HEK293T (cell line): ENCODE measurements at regions not wholly inside any gene's neighbourhood (a gene's known extent, or its start where the extent isn't known, plus 50 kb on each side); places are given as distances from the start of the nearest gene placed in this dataset.

Experiments
- CTCF ChIA-PET: fragments of 350-600 bp; formaldehyde crosslinking; extraction: SDS; loops from one replicate; lab custom pipeline; 2021; ENCODE audit warnings: antibody characterized with exemption, inconsistent platforms; lab: Yijun Ruan, JAX
- POLR2A ChIA-PET: fragments of 350-600 bp; formaldehyde crosslinking; extraction: SDS; loops from one replicate; lab custom pipeline; 2020; ENCODE audit warnings: antibody characterized with exemption, inconsistent platforms; lab: Yijun Ruan, JAX
- DNase-seq: peaks from one replicate; pipeline ENCODE4 v3.0.0; 2012; ENCODE audit warnings: mixed read lengths; ENCODE audit errors: extremely low spot score
- ARNT ChIP-seq: fragments of 450-650 bp; IDR thresholded peaks from 2 replicates; pipeline ENCODE4 v1.6.1; 2017; ENCODE audit warnings: mild to moderate bottlenecking
- BHLHE40 ChIP-seq: fragments of 450-650 bp; IDR thresholded peaks from 2 replicates; pipeline ENCODE4 v1.6.1; 2016; ENCODE audit warnings: mild to moderate bottlenecking, moderate library complexity, borderline replicate concordance
- CTBP1 ChIP-seq: fragments of 450-650 bp; IDR thresholded peaks from 2 replicates; pipeline ENCODE4 v1.6.1; 2016; ENCODE audit warnings: borderline replicate concordance
- ELF4 ChIP-seq: fragments of 450-650 bp; IDR thresholded peaks from 2 replicates; pipeline ENCODE4 v1.6.1; 2017; ENCODE audit warnings: antibody characterized with exemption
- FOXA1 ChIP-seq: fragments of 450-650 bp; IDR thresholded peaks from 2 replicates; pipeline ENCODE4 v1.6.1; 2016; ENCODE audit warnings: mild to moderate bottlenecking
- FOXK2 ChIP-seq: fragments of 450-650 bp; IDR thresholded peaks from 2 replicates; pipeline ENCODE4 v1.6.1; 2016; ENCODE audit warnings: mild to moderate bottlenecking
- FOXM1 ChIP-seq: fragments of 450-650 bp; IDR thresholded peaks from 2 replicates; pipeline ENCODE4 v1.6.1; 2017; ENCODE audit warnings: mild to moderate bottlenecking, borderline replicate concordance
- HDGF ChIP-seq: fragments of 450-650 bp; IDR thresholded peaks from 2 replicates; pipeline ENCODE4 v1.6.1; 2017; ENCODE audit warnings: antibody characterized with exemption, borderline replicate concordance
- L3MBTL2 ChIP-seq: fragments of 450-650 bp; conservative IDR thresholded peaks from 2 replicates; pipeline ENCODE4 v1.6.1; 2016; ENCODE audit warnings: mild to moderate bottlenecking
- LEF1 ChIP-seq: fragments of 450-650 bp; IDR thresholded peaks from 2 replicates; pipeline ENCODE4 v1.6.1; 2017; ENCODE audit warnings: mild to moderate bottlenecking, borderline replicate concordance
- NFRKB ChIP-seq: fragments of 450-650 bp; IDR thresholded peaks from 2 replicates; pipeline ENCODE4 v1.6.1; 2016; ENCODE audit warnings: mild to moderate bottlenecking, moderate library complexity
- SP1 ChIP-seq: fragments of 450-650 bp; IDR thresholded peaks from 2 replicates; pipeline ENCODE4 v1.6.1; 2017
- SUZ12 ChIP-seq: fragments of 450-650 bp; IDR thresholded peaks from 2 replicates; pipeline ENCODE4 v1.6.1; 2016; ENCODE audit warnings: mild to moderate bottlenecking
- TARDBP ChIP-seq: fragments of 450-650 bp; IDR thresholded peaks from 2 replicates; pipeline ENCODE4 v1.6.1; 2016
- ZNF384 ChIP-seq: fragments of 450-650 bp; IDR thresholded peaks from 2 replicates; pipeline ENCODE4 v1.6.1; 2016
- TF ChIP-seq, protein P1 (sequence below): fragments of 450-650 bp; IDR thresholded peaks from 2 replicates; pipeline ENCODE4 v1.6.1; 2016

DNA sequence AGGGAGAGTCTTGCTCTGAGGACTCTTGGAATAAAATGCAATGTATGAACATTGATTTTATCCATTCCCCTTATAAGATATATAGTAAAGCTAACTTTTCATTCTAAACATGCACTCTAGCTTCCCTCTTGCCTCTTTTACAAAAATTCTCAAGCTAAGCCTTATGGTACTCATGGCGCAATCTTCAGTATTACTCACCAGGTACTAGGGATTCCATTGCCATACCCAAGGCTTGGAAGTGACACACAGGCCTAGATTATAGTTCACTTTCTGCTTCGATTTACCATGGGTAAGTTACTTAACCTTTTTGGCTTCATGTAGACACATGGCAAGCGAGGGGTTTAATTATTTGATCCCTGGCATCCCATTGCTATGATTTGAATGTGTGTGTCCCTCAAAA lies 331.5 kb downstream of the LRIG3 start:
- no peak for DNase-seq
- ChIA-PET CTCF (no interaction called here), POLR2A (no interaction called here)
- TF ChIP-seq TARDBP (no peak), NFRKB (no peak), LEF1 (no peak), ELF4 (no peak), L3MBTL2 (no peak), FOXM1 (no peak), SP1 (no peak), ARNT (no peak), BHLHE40 (no peak), FOXA1 (no peak), ZNF384 (no peak), SUZ12 (no peak), FOXK2 (no peak)
- TF ChIP-seq, protein P1, sequence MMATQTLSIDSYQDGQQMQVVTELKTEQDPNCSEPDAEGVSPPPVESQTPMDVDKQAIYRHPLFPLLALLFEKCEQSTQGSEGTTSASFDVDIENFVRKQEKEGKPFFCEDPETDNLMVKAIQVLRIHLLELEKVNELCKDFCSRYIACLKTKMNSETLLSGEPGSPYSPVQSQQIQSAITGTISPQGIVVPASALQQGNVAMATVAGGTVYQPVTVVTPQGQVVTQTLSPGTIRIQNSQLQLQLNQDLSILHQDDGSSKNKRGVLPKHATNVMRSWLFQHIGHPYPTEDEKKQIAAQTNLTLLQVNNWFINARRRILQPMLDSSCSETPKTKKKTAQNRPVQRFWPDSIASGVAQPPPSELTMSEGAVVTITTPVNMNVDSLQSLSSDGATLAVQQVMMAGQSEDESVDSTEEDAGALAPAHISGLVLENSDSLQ = no peak

DNA sequence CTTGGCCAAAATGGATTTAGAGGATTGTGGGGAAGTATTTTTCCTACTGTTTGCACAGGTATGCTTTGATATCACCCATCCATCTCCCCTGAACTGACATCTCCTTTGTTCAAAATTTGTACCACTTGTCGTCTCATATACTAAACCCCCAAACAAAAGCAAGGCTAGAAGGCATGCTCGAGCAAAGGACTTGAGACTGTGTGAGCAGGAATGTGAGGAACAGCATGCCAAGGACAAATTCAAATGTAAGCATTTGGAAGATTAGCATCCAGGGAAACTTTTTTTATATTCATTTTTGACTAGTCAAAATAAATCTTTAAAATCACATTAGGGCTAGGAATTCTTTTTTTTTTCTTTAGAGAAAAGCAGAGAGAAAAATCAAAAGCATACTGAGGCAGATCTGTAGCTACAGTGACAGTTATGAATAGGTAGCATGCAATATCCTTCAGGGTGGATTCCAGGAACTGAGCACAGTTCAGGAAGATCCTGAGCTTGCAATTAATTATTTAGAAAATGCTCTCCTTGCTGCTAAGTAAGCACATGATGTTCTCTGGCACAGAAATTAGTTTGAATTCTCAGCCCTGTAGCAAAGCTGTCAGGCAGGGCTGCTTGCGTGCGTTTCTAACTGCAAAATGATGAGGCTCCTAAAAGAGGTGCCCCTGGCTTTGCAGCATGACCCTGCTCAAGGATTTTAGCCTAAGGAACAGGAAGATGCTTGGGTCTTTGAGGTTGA lies 327.7 kb downstream of the LRIG3 start:
- DNase-seq = no peak
- POLR2A ChIA-PET = no interaction called here
- no peak for TF ChIP-seq CTBP1
- CTCF ChIA-PET = interaction anchor here (0.6 to 1.4 kb wide), 2 partner anchors 52 to 581 kb away, joined by 4 read pairs; no protein-coding TSS in a partner anchor

DNA sequence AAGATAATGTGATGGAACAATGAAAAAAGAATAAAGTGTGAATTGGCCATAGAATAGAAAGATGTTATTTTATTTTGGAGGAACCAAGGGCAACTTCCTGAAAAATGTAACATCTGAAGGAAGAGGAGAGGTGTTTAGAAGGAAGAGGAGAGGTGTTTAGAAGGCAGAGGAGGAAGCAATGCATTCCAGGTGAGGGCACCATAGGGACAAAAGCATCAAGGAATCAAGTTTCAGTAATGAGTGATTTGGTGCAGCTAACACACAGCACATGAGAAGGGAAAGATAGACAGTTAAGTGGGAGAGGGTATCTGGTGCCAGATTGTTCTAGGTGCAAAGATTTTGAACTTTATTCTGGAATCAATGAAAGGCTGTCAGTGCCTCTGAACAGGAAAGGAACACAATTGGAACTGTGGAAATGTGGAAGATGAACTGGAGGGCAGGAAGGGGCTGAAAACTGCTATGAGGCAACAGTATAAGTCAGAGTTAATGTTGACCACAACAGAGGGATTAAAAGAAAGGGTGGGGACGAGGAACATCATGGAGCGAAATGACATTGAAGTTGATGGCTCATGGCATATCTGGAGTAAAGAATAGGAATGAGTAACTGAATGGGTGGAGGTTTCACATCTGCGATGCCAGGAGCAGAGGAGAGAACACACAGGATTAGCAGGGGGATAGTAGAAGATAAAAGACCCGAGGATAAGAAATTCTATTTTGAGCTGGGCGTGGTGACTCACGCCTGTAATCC lies 326.6 kb downstream of the LRIG3 start:
- no peak for DNase-seq
- CTCF ChIA-PET = interaction anchor here (1.4 kb wide), 1 partner anchor 53 kb away, joined by 4 read pairs; no protein-coding TSS in a partner anchor
- TF ChIP-seq ELF4 (no peak), ARNT (no peak), FOXM1 (no peak), SUZ12 (no peak), LEF1 (no peak), SP1 (no peak), BHLHE40 (no peak), HDGF (no peak), TARDBP (no peak), NFRKB (no peak), FOXA1 (no peak), CTBP1 (no peak), L3MBTL2 (no peak), FOXK2 (no peak), ZNF384 (no peak)
- TF ChIP-seq, protein P1 = no peak
- POLR2A ChIA-PET = no interaction called here

DNA sequence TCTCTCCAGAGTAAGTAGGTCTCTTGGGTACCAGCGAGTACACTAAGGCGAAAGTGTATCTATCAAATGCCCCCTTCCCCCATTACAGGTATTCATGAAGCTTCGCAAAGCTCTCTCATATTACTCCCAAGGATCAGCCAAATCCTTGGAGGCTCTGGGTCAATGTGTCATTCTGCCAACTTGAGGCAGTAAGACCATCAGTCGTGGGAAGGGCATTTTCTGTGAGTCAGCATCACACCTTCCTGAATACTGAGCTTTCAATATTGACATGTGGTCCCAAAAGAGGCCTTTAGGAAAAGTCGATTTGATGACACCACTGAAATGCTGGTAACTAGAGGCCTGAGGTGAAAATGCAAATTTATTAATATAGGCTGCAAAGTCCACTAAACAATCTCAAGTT lies 323.9 kb downstream of the LRIG3 start:
- DNase-seq = no peak
- POLR2A ChIA-PET = no interaction called here

DNA sequence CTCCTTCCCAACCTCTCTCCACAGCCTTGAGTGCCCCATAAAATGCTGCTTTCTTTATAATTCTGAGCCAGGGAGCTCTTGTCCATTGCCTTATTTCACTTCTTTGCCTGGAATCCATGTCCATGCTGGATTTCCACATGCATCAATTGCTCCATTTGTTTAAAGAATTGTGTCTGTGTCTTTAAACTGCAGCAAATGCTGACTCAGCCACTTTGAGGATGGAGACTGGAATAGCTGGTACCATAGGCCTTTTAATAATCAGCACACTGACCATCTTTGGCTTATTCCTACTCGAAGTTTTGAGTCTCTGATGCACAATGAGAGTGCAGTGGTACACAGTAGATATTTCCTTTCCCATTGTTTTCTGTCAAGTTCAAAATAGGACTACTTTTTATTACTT lies 318.8 kb downstream of the LRIG3 start:
- POLR2A ChIA-PET = no interaction called here
- DNase-seq = no peak
- no peak for TF ChIP-seq TARDBP
- TF ChIP-seq ARNT = no peak
- no peak for TF ChIP-seq FOXA1
- CTCF ChIA-PET = no interaction called here

More for the DNA sequence above, 323.9 kb downstream of the LRIG3 start:
- TF ChIP-seq SP1 (no peak), CTBP1 (no peak), ARNT (no peak), ELF4 (no peak), FOXK2 (no peak)
- TF ChIP-seq, protein P1 = no peak
- CTCF ChIA-PET = no interaction called here

DNA sequence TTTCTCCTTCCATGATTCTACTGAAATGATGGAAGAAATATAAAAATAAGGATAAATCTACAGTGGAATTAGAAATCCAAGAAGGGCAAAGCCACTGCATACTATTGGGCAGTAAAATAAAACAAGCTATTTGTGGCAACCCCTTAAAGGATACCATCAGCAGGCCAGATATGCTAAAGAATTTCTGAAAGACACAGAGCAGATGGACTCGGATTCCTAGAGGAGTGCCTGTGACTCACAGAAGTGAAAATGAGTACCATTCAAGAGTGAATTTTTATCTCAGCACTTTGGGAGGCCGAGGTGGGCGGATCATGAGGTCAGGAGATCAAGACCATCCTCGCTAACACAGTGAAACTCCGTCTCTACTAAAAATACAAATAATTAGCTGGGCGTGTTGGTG lies 318.1 kb downstream of the LRIG3 start:
- CTCF ChIA-PET = no interaction called here
- TF ChIP-seq FOXM1 (no peak), ELF4 (no peak), SP1 (no peak), ZNF384 (no peak), FOXA1 (no peak), L3MBTL2 (no peak), NFRKB (no peak), TARDBP (no peak), FOXK2 (no peak), SUZ12 (no peak), ARNT (no peak), BHLHE40 (no peak), HDGF (no peak), LEF1 (no peak), CTBP1 (no peak)
- TF ChIP-seq, protein P1 = no peak
- POLR2A ChIA-PET = no interaction called here

More for the DNA sequence above, 318.1 kb downstream of the LRIG3 start:
- no peak for DNase-seq
